ENCODE measurements at regions not wholly inside any gene's neighbourhood (a gene's known extent, or its start where the extent isn't known, plus 50 kb on each side); places are given as distances from the start of the nearest gene placed in this dataset.

DNA sequence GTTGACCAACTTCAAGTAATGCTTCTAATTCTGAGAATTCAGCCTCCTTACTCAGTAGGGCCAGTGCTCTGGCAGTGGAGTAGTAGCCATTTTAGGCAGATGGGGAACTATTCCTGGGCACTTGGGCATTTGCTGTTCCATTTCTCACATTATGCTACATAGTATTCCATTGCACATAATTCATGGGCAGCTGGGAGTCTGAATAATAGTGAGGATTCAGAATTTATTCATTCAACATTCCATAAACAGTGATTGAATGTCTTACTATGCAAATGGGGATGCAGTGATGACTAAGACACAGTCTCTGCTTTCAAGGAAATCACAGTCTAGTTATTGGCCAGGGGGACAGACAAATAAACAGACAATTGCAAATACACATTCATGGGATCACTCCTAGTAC lies 301.0 kb upstream of the KCNN2 start:
- TF ChIP-seq, protein P1, sequence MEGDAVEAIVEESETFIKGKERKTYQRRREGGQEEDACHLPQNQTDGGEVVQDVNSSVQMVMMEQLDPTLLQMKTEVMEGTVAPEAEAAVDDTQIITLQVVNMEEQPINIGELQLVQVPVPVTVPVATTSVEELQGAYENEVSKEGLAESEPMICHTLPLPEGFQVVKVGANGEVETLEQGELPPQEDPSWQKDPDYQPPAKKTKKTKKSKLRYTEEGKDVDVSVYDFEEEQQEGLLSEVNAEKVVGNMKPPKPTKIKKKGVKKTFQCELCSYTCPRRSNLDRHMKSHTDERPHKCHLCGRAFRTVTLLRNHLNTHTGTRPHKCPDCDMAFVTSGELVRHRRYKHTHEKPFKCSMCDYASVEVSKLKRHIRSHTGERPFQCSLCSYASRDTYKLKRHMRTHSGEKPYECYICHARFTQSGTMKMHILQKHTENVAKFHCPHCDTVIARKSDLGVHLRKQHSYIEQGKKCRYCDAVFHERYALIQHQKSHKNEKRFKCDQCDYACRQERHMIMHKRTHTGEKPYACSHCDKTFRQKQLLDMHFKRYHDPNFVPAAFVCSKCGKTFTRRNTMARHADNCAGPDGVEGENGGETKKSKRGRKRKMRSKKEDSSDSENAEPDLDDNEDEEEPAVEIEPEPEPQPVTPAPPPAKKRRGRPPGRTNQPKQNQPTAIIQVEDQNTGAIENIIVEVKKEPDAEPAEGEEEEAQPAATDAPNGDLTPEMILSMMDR (IDR thresholded peaks at IDR 0.05; ENCODE audit: low read depth, low read length, poor library complexity, severe bottlenecking), result no peak
- no peak for TF ChIP-seq EZH2phosphoT487 (IDR thresholded peaks at IDR 0.05; ENCODE audit: borderline replicate concordance, low read length)
